Left ventricle myocardium inferior (tissue), 1 donor: ENCODE measurements at regions not wholly inside any gene's neighbourhood (a gene's known extent, or its start where the extent isn't known, plus 50 kb on each side); places are given as distances from the start of the nearest gene placed in this dataset.

Experiments
- DNase-seq: peaks from one replicate; pipeline ENCODE4 v3.0.0-alpha.2; 2020
- H3K27ac ChIP-seq: fragments of 200-600 bp; replicated peaks from 2 replicates; pipeline ENCODE4 v1.8.0; 2021
- H3K27me3 ChIP-seq: fragments of 200-600 bp; 2 replicates; pipeline ENCODE4 v1.8.0; 2021; ENCODE audit warnings: low read depth
- H3K36me3 ChIP-seq: fragments of 200-600 bp; 2 replicates; pipeline ENCODE4 v1.8.0; 2021
- H3K4me1 ChIP-seq: fragments of 200-600 bp; 2 replicates; pipeline ENCODE4 v1.8.0; 2021
- H3K4me3 ChIP-seq: fragments of 200-600 bp; 2 replicates; pipeline ENCODE4 v1.8.0; 2021; ENCODE audit warnings: mild to moderate bottlenecking, moderate library complexity
- H3K9me3 ChIP-seq: fragments of 200-600 bp; replicated peaks from 2 replicates; pipeline ENCODE4 v1.8.0; 2021
- intact Hi-C: fragments of 100-400 bp; cut with micrococcal nuclease; formaldehyde crosslinking; loops from one replicate; pipeline ENCODE4 v1.11.0; 2022
- TF ChIP-seq, protein P1 (sequence below): fragments of 200-600 bp; IDR thresholded peaks from 2 replicates; pipeline ENCODE4 v1.8.0; 2021; ENCODE audit warnings: antibody characterized with exemption, mild to moderate bottlenecking, borderline replicate concordance
- donor health status: DM: no; HTN: yes; CAD: no; lungs with severe emphysema.

DNA sequence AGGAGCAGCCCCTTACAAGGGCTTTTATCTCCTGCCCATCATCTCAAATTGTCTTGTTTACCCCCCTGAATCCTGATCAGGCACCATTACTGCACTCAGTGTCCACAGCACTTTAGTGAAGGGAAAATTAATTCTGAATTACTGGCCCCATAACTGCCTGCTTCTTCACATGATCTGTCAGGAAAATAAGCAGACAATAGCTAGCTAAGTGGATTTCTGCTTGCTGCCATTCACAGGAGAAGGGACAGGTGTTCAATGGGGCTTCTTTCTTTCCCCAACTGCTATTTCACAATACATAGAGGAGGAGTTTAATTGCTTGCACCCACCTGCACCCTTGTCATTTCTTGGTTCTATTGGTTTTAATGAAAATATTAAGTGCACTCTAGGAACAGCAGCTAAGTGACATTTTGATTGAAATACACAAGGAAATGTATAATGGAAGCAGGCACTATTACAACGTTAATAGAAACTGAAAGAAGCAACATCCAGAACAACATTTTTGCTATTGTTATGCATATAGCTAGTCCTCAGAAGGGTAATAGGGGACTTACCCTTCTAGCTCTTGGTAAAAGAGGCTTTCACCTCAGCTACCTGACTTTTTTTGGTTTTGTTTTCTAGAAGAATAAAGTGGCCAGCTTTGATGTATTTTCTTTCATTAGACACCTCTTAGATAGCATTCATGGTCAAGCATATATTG is 599.3 kb upstream of the TLE4 start:
- no peaks in the 10 kb centered on the region for H3K36me3 ChIP-seq
- TF ChIP-seq, protein P1, sequence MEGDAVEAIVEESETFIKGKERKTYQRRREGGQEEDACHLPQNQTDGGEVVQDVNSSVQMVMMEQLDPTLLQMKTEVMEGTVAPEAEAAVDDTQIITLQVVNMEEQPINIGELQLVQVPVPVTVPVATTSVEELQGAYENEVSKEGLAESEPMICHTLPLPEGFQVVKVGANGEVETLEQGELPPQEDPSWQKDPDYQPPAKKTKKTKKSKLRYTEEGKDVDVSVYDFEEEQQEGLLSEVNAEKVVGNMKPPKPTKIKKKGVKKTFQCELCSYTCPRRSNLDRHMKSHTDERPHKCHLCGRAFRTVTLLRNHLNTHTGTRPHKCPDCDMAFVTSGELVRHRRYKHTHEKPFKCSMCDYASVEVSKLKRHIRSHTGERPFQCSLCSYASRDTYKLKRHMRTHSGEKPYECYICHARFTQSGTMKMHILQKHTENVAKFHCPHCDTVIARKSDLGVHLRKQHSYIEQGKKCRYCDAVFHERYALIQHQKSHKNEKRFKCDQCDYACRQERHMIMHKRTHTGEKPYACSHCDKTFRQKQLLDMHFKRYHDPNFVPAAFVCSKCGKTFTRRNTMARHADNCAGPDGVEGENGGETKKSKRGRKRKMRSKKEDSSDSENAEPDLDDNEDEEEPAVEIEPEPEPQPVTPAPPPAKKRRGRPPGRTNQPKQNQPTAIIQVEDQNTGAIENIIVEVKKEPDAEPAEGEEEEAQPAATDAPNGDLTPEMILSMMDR: no peak
- H3K4me1 ChIP-seq: no peaks in the 10 kb centered on the region
- no peak overlapping the region for H3K27ac ChIP-seq
- intact Hi-C loops: no loop called here
- no peak for DNase-seq
- no peaks in the 10 kb centered on the region for H3K9me3 ChIP-seq
- no peaks in the 10 kb centered on the region for H3K27me3 ChIP-seq
- H3K4me3 ChIP-seq: no peak overlapping the region

DNA sequence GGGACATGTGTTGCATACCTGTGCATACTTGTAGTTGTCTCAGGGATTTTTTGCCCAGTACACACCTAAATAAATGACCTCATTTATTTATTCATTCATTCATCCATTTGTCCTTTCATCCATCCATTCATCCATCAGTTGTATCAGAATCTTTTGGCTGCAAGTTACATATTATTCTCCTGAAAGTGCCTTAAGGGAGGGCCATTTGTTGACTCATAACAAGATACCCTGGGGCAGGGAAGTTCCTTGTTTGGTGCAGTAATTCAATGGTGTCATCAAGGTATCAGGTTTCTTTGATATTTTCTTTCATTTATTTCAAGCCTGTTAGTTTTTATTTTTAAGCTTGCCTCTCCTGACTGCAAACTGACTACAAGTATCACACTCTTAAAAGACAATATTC is 597.9 kb upstream of the TLE4 start:
- intact Hi-C loops: no loop called here
- Histone ChIP-seq H3K27me3 (no peaks in the 10 kb centered on the region), H3K36me3 (no peaks in the 10 kb centered on the region), H3K4me1 (no peaks in the 10 kb centered on the region), H3K27ac (no peak overlapping the region), H3K4me3 (no peak overlapping the region), H3K9me3 (peaks cover 5% of the 10 kb centered on the region)
- no peak for DNase-seq
- TF ChIP-seq, protein P1: no peak

DNA sequence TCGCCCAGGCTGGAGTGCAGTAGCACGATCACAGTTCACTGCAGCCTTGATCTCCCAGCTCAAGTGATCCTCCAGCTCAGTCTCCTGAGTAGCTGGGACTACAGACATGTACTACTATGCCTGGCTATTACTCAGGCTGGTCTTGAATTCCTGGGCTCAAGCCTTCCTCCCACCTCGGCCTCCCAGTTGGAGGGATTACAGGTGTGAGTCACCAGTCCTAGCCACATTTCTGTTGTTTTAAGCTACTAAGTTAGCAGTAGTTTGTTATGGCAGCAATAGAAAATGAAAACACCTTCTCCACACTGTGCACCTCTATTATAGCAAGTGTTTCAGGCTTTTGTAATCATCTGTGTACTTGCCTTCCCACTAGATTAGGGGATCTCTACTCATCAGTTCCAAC is 588.9 kb upstream of the TLE4 start:
- TF ChIP-seq, protein P1: no peak
- intact Hi-C loops: no loop called here
- Histone ChIP-seq H3K36me3 (no peaks in the 10 kb centered on the region), H3K27ac (no peak overlapping the region), H3K4me1 (no peaks in the 10 kb centered on the region), H3K9me3 (peaks cover 5% of the 10 kb centered on the region), H3K27me3 (no peaks in the 10 kb centered on the region), H3K4me3 (no peak overlapping the region)
- DNase-seq: no peak

DNA sequence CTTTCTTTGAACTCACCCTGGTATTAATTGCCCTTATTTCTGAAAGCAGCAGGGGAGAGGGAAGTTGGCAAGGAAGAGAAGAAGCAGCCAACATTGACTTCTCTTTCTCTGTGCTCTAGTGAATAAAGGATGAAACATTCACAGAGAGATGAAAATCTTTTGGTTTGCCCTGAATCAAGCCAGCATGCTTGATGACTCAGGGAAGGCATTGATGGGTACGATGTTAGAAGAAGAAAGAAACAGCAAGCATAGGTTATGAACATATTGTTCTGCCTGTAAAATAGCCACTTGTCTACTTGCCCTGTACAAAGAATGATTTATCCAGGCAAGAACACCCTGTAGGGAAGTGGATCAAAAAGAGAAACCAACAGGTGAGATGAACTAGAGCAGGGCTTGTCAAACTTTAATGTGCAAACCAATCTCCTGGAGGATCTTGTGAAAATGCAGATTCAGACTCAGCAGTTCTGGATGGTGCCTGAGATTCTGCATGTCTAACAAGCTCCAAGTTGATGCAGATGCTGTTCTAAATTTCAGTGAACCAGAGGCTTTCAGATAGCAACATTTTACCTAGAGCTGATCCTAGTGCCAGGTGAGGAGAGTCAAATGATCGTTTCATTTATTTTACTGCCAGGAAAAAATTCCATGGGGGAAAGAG is 586.6 kb upstream of the TLE4 start:
- TF ChIP-seq, protein P1: no peak
- Histone ChIP-seq H3K27me3 (no peaks in the 10 kb centered on the region), H3K4me3 (no peak overlapping the region), H3K9me3 (no peaks in the 10 kb centered on the region), H3K27ac (no peak overlapping the region), H3K4me1 (no peaks in the 10 kb centered on the region), H3K36me3 (no peaks in the 10 kb centered on the region)
- DNase-seq: no peak
- intact Hi-C loops: no loop called here

DNA sequence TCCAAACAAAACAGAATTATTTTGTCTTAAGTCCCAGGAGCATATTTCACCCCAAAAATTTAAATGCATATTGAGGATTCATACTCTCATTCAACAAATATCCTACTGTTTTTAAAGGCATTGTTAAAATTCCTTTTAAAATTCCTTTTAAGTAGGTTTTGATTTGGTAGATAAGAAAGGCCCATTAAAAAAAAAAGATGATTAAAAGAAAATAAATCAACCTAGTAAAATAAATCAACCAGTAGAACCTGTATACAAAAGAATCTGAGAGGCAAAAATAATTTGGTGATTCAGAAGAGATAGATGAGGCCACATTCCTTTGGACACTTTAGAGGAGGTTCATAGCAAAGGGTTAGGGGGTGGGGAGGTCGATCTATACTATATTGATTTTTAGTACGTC is 585.3 kb upstream of the TLE4 start:
- H3K27ac ChIP-seq: no peak overlapping the region
- TF ChIP-seq, protein P1: no peak
- no peaks in the 10 kb centered on the region for H3K36me3 ChIP-seq
- H3K9me3 ChIP-seq: no peaks in the 10 kb centered on the region
- H3K27me3 ChIP-seq: no peaks in the 10 kb centered on the region
- DNase-seq: no peak
- no peaks in the 10 kb centered on the region for H3K4me1 ChIP-seq
- intact Hi-C loops: no loop called here
- H3K4me3 ChIP-seq: no peak overlapping the region
